WTC11 (cell line): ENCODE measurements at regions not wholly inside any gene's neighbourhood (a gene's known extent, or its start where the extent isn't known, plus 50 kb on each side); places are given as distances from the start of the nearest gene placed in this dataset.

Source experiments
- ATAC-seq: fragments of 200-7000 bp; cut with Tn5 transposase; 2 replicates; pipeline ENCODE4 v1.10.0; 2021; ENCODE audit warnings: mild to moderate bottlenecking, moderate library complexity
- CTCF ChIA-PET: fragments of 300-600 bp; sonication (Branson Sonifier 250); formaldehyde crosslinking; loops from one replicate; lab custom pipeline; 2021; ENCODE audit warnings: antibody characterized with exemption; lab: Charles Lee
- POLR2A ChIA-PET: fragments of 350-600 bp; sonication (Branson Sonifier 250); formaldehyde crosslinking; loops from one replicate; lab custom pipeline; 2021; ENCODE audit warnings: antibody characterized with exemption; lab: Charles Lee
- DNase-seq: peaks from one replicate; pipeline ENCODE4 v3.0.0; 2021; ENCODE audit warnings: low spot score
- H3K27ac Mint-ChIP-seq: 2 replicates; pipeline ENCODE4 v1.8.0; 2021; ENCODE audit warnings: mixed read lengths
- H3K27me3 Mint-ChIP-seq: 2 replicates; pipeline ENCODE4 v1.8.0; 2021; ENCODE audit warnings: low read depth, mild to moderate bottlenecking, moderate library complexity, mixed read lengths
- H3K36me3 Mint-ChIP-seq: 2 replicates; pipeline ENCODE4 v1.8.0; 2021; ENCODE audit warnings: mixed read lengths
- H3K4me1 Mint-ChIP-seq: 2 replicates; pipeline ENCODE4 v1.8.0; 2022; ENCODE audit warnings: mixed read lengths
- H3K4me3 Mint-ChIP-seq: 2 replicates; pipeline ENCODE4 v1.8.0; 2021; ENCODE audit warnings: mild to moderate bottlenecking, moderate library complexity, mixed read lengths
- H3K9me3 Mint-ChIP-seq: 2 replicates; pipeline ENCODE4 v1.8.0; 2021; ENCODE audit warnings: mixed read lengths
- AFF4 ChIP-seq: sonication (generic); formaldehyde crosslinking; IDR thresholded peaks from 2 replicates; pipeline ENCODE4 v1.8.1; 2023; ENCODE audit warnings: mild to moderate bottlenecking, missing genetic modification reagents, borderline replicate concordance
- ATF2 ChIP-seq: sonication (generic); formaldehyde crosslinking; IDR thresholded peaks from 2 replicates; pipeline ENCODE4 v1.8.1; 2022; ENCODE audit warnings: low read depth, missing genetic modification reagents, borderline replicate concordance
- ATF3 ChIP-seq: sonication (generic); formaldehyde crosslinking; conservative IDR thresholded peaks from 2 replicates; pipeline ENCODE4 v1.8.1; 2022; ENCODE audit warnings: mild to moderate bottlenecking, missing genetic modification reagents
- CBFB ChIP-seq: sonication (generic); formaldehyde crosslinking; IDR thresholded peaks from 2 replicates; pipeline ENCODE4 v1.8.1; 2022; ENCODE audit warnings: mild to moderate bottlenecking, low read depth, missing genetic modification reagents
- CTCF ChIP-seq: fragments of 200-600 bp; IDR thresholded peaks from 2 replicates; pipeline ENCODE4 v1.8.0; 2022; ENCODE audit warnings: antibody characterized with exemption
- E2F1 ChIP-seq: sonication (generic); formaldehyde crosslinking; IDR thresholded peaks from 2 replicates; pipeline ENCODE4 v1.8.0; 2022; ENCODE audit warnings: mild to moderate bottlenecking, missing genetic modification reagents
- ESRRA ChIP-seq: sonication (generic); formaldehyde crosslinking; IDR thresholded peaks from 2 replicates; pipeline ENCODE4 v1.8.1; 2022; ENCODE audit warnings: mild to moderate bottlenecking, missing genetic modification reagents, borderline replicate concordance
- FOXP1 ChIP-seq: sonication (generic); formaldehyde crosslinking; IDR thresholded peaks from 2 replicates; pipeline ENCODE4 v1.8.0; 2022; ENCODE audit warnings: missing genetic modification reagents, mild to moderate bottlenecking, moderate library complexity, borderline replicate concordance
- GABPB1 ChIP-seq: sonication (generic); formaldehyde crosslinking; IDR thresholded peaks from 2 replicates; pipeline ENCODE4 v1.8.1; 2023; ENCODE audit warnings: mild to moderate bottlenecking, missing genetic modification reagents
- HMGXB4 ChIP-seq: sonication (generic); formaldehyde crosslinking; IDR thresholded peaks from 2 replicates; pipeline ENCODE4 v1.8.1; 2023; ENCODE audit warnings: mild to moderate bottlenecking, moderate library complexity, missing genetic modification reagents
- JAZF1 ChIP-seq: fragments of 250-450 bp; sonication (Bioruptor Pico); IDR thresholded peaks from 2 replicates; pipeline ENCODE4 v1.9.0; 2021; ENCODE audit warnings: moderate library complexity, mild to moderate bottlenecking, inconsistent platforms
- NFATC4 ChIP-seq: fragments of 250-450 bp; sonication (Bioruptor Pico); IDR thresholded peaks from 2 replicates; pipeline ENCODE4 v1.9.0; 2021; ENCODE audit warnings: mild to moderate bottlenecking
- NFE2L1 ChIP-seq: sonication (generic); formaldehyde crosslinking; IDR thresholded peaks from 2 replicates; pipeline ENCODE4 v1.8.1; 2023; ENCODE audit warnings: missing genetic modification reagents
- OVOL2 ChIP-seq: fragments of 250-450 bp; sonication (Bioruptor Pico); IDR thresholded peaks from 2 replicates; pipeline ENCODE4 v1.9.0; 2021; ENCODE audit warnings: mild to moderate bottlenecking, borderline replicate concordance
- PREB ChIP-seq: sonication (generic); formaldehyde crosslinking; IDR thresholded peaks from 2 replicates; pipeline ENCODE4 v1.8.1; 2022; ENCODE audit warnings: mild to moderate bottlenecking, missing genetic modification reagents, moderate library complexity, borderline replicate concordance
- SMAD3 ChIP-seq: sonication (generic); formaldehyde crosslinking; IDR thresholded peaks from 2 replicates; pipeline ENCODE4 v1.8.0; 2022; ENCODE audit warnings: missing genetic modification reagents, mild to moderate bottlenecking, borderline replicate concordance
- SP1 ChIP-seq: sonication (generic); formaldehyde crosslinking; conservative IDR thresholded peaks from 2 replicates; pipeline ENCODE4 v1.8.1; 2022; ENCODE audit warnings: missing genetic modification reagents
- TCF7 ChIP-seq: sonication (generic); formaldehyde crosslinking; IDR thresholded peaks from 2 replicates; pipeline ENCODE4 v1.8.0; 2022; ENCODE audit warnings: mild to moderate bottlenecking, low read depth, missing genetic modification reagents, moderate library complexity
- TP53 ChIP-seq: sonication (generic); formaldehyde crosslinking; IDR thresholded peaks from 2 replicates; pipeline ENCODE4 v1.8.1; 2023; ENCODE audit warnings: mild to moderate bottlenecking, missing genetic modification reagents
- USF2 ChIP-seq: sonication (generic); formaldehyde crosslinking; IDR thresholded peaks from 2 replicates; pipeline ENCODE4 v1.8.1; 2023; ENCODE audit warnings: mild to moderate bottlenecking, missing genetic modification reagents, moderate library complexity

GRCh38 chr15:53296603-53297002, 462.9 kb downstream of the WDR72 start (continued):
- no peak for TF ChIP-seq HMGXB4 (CRISPR knock-in tag)
- TF ChIP-seq OVOL2 (CRISPR knock-in tag), result no peak
- TF ChIP-seq CTCF, result no peak
- TF ChIP-seq, all 79 proteins: peak for 0

- no peaks in the 10 kb centered on the region for H3K27me3 Mint-ChIP-seq
- H3K27ac Mint-ChIP-seq, result no peak overlapping the region
- no peaks in the 10 kb centered on the region for H3K9me3 Mint-ChIP-seq
- H3K4me1 Mint-ChIP-seq, result no peaks in the 10 kb centered on the region
- ChIA-PET POLR2A (no interaction called here), CTCF (interaction anchor here (1.4 kb wide), 1 partner anchor 99 kb away, joined by 5 read pairs; no protein-coding TSS in a partner anchor)
- TF ChIP-seq NFATC4, result no peak
- no peak for TF ChIP-seq ATF2 (CRISPR knock-in tag)
- no peak for TF ChIP-seq OVOL2 (CRISPR knock-in tag)
- no peak for TF ChIP-seq SP1 (CRISPR knock-in tag)
- TF ChIP-seq ATF3, result no peak
- TF ChIP-seq TCF7 (CRISPR knock-in tag), result no peak
- no peak for TF ChIP-seq JAZF1 (CRISPR knock-in tag)
- TF ChIP-seq TP53 (CRISPR knock-in tag), result no peak
- TF ChIP-seq SMAD3 (CRISPR knock-in tag), result no peak
- TF ChIP-seq AFF4 (CRISPR knock-in tag), result no peak
- TF ChIP-seq PREB (CRISPR knock-in tag), result no peak
- no peak for TF ChIP-seq GABPB1 (CRISPR knock-in tag)
- no peak for TF ChIP-seq FOXP1 (CRISPR knock-in tag)
- no peak for TF ChIP-seq CBFB (CRISPR knock-in tag)
- no peak for TF ChIP-seq ESRRA (CRISPR knock-in tag)
- no peak for TF ChIP-seq NFE2L1 (CRISPR knock-in tag)
- no peak for TF ChIP-seq E2F1 (CRISPR knock-in tag)
- TF ChIP-seq USF2 (CRISPR knock-in tag), result no peak
- ATAC-seq, result no peak
- no peak for DNase-seq
- H3K36me3 Mint-ChIP-seq, result no peaks in the 10 kb centered on the region
- H3K4me3 Mint-ChIP-seq, result no peak overlapping the region
These were observed 463.9 kb downstream of the WDR72 start for GRCh38 chr15:53295574-53295973.
